Peyer's patch (tissue), 4 donors: ENCODE measurements at regions not wholly inside any gene's neighbourhood (a gene's known extent, or its start where the extent isn't known, plus 50 kb on each side); places are given as distances from the start of the nearest gene placed in this dataset.

Experiments used
- POLR2A ChIP-seq, 2 donors: fragments of 450-650 bp; IDR thresholded peaks; one replicate each; pipeline ENCODE4 v1.5.1; 2017; ENCODE audit warnings: antibody characterized with exemption in 2 of 2, mild to moderate bottlenecking in 2 of 2, moderate library complexity in 2 of 2
- TF ChIP-seq, protein P1 (sequence below), 6 experiments: fragments of 450-650 bp in 4 of 6; fragments of 200-600 bp in 2 of 6; sonication (generic) in 1 of 6; IDR thresholded peaks; one replicate each; pipeline ENCODE4 v1.5.1; 2017 to 2019; ENCODE audit warnings: antibody characterized with exemption in 6 of 6, mild to moderate bottlenecking in 3 of 6, moderate library complexity in 1 of 6

DNA sequence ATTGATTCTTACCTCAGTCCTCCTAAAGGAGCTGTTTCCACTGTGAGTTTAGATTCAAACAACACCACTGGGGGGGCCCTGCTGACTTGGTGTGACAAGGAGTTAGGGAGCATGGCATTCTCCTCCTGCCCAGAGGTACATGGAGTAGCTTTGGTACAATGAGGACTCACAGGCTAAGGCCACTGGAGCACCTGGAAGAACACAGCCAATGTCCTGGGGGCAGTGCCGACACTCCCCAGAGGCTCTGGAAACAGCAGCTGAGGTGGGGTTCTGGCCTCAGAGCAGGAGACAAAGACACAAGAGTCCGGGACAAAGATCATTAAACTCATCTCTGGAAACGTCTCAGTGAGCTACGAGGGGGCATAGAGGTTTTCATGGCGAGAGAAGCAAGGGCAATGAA lies 69.7 kb upstream of the POMGNT2 start:
- TF ChIP-seq, protein P1, sequence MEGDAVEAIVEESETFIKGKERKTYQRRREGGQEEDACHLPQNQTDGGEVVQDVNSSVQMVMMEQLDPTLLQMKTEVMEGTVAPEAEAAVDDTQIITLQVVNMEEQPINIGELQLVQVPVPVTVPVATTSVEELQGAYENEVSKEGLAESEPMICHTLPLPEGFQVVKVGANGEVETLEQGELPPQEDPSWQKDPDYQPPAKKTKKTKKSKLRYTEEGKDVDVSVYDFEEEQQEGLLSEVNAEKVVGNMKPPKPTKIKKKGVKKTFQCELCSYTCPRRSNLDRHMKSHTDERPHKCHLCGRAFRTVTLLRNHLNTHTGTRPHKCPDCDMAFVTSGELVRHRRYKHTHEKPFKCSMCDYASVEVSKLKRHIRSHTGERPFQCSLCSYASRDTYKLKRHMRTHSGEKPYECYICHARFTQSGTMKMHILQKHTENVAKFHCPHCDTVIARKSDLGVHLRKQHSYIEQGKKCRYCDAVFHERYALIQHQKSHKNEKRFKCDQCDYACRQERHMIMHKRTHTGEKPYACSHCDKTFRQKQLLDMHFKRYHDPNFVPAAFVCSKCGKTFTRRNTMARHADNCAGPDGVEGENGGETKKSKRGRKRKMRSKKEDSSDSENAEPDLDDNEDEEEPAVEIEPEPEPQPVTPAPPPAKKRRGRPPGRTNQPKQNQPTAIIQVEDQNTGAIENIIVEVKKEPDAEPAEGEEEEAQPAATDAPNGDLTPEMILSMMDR (IDR thresholded peaks at IDR 0.05): no peak
- no peak for TF ChIP-seq POLR2A (IDR thresholded peaks at IDR 0.05)
